PC-3 (cell line): ENCODE measurements at regions not wholly inside any gene's neighbourhood (a gene's known extent, or its start where the extent isn't known, plus 50 kb on each side); places are given as distances from the start of the nearest gene placed in this dataset.
A peak's percentile ranks its signal among the peaks of the same experiment; 100 is the strongest.

ENCODE experiments used
- ATAC-seq: fragments of 200-7000 bp; cut with Tn5 transposase; 2 replicates; pipeline ENCODE4 v1.9.1; 2020; ENCODE audit warnings: mild to moderate bottlenecking, moderate library complexity
- BruUV-seq: library from RNA; stranded (reverse); fragments of 400-500 nt; replicated peaks from 2 replicates; lab custom pipeline; 2021; lab: Mats Ljungman, UMichigan
- CTCF ChIA-PET: fragments of 300-600 bp; sonication (Branson Sonifier 250); formaldehyde crosslinking; loops from one replicate; lab custom pipeline; 2022; ENCODE audit warnings: antibody characterized with exemption; lab: Charles Lee
- POLR2A ChIA-PET: fragments of 300-600 bp; sonication (Branson Sonifier 250); formaldehyde crosslinking; loops from one replicate; lab custom pipeline; 2022; ENCODE audit warnings: antibody characterized with exemption; ENCODE audit not compliant: unreplicated experiment; lab: Charles Lee
- DNase-seq: peaks from one replicate; pipeline ENCODE4 v3.0.0-alpha.2; 2015
- H2AFZ ChIP-seq: fragments of 300-600 bp; sonication (generic); 2 replicates; pipeline ENCODE4 v1.6.0; 2016; ENCODE audit warnings: antibody characterized with exemption, low read length
- H3F3A ChIP-seq: fragments of 300-600 bp; sonication (generic); one replicate; pipeline ENCODE4 v1.6.0; 2017; ENCODE audit warnings: antibody characterized with exemption, low read length, control low read depth, mild to moderate bottlenecking; ENCODE audit not compliant: unreplicated experiment
- H3K27ac ChIP-seq: fragments of 300-600 bp; sonication (generic); 2 replicates; pipeline ENCODE4 v1.5.1; 2016; ENCODE audit warnings: mild to moderate bottlenecking, low read length
- H3K27me3 ChIP-seq: fragments of 300-600 bp; sonication (generic); 2 replicates; pipeline ENCODE4 v1.6.1; 2016; ENCODE audit warnings: low read length, mixed read lengths
- H3K36me3 ChIP-seq: fragments of 300-600 bp; sonication (generic); 2 replicates; pipeline ENCODE4 v1.6.1; 2016; ENCODE audit warnings: low read depth, mixed run types, low read length, mixed read lengths
- H3K4me1 ChIP-seq: fragments of 300-600 bp; sonication (generic); 2 replicates; pipeline ENCODE4 v1.5.1; 2016; ENCODE audit warnings: low read length; ENCODE audit not compliant: insufficient read depth
- H3K4me2 ChIP-seq: fragments of 300-600 bp; sonication (generic); 2 replicates; pipeline ENCODE4 v1.6.0; 2016; ENCODE audit warnings: low read length
- H3K4me3 ChIP-seq: fragments of 300-600 bp; sonication (generic); 2 replicates; pipeline ENCODE4 v1.5.1; 2016; ENCODE audit warnings: mild to moderate bottlenecking, low read length, mixed read lengths
- H3K79me2 ChIP-seq: fragments of 300-600 bp; sonication (generic); 2 replicates; pipeline ENCODE4 v1.6.1; 2017; ENCODE audit warnings: low read length, mixed read lengths
- H3K9ac ChIP-seq: fragments of 300-600 bp; sonication (generic); 2 replicates; pipeline ENCODE4 v1.6.0; 2016; ENCODE audit warnings: mild to moderate bottlenecking, low read length
- H3K9me2 ChIP-seq: fragments of 300-600 bp; sonication (generic); replicated peaks from 2 replicates; pipeline ENCODE4 v1.6.1; 2016; ENCODE audit warnings: mixed run types, low read length, mixed read lengths
- H3K9me3 ChIP-seq: fragments of 300-600 bp; sonication (generic); 2 replicates; pipeline ENCODE4 v1.6.1; 2016; ENCODE audit warnings: low read length, mixed read lengths
- H4K20me1 ChIP-seq: fragments of 300-600 bp; sonication (generic); 2 replicates; pipeline ENCODE4 v1.6.1; 2016; ENCODE audit warnings: low read length, mixed read lengths
- EZH2 ChIP-seq: fragments of 300-600 bp; sonication (generic); IDR thresholded peaks from one replicate; pipeline ENCODE4 v1.6.1; 2017; ENCODE audit warnings: antibody characterized with exemption, mild to moderate bottlenecking, low read length; ENCODE audit not compliant: unreplicated experiment
- EZH2phosphoT487 ChIP-seq: fragments of 300-600 bp; sonication (generic); IDR thresholded peaks from 2 replicates; pipeline ENCODE4 v1.6.1; 2018; ENCODE audit warnings: mild to moderate bottlenecking, antibody characterized with exemption, low read length, borderline replicate concordance
- intact Hi-C: fragments of 100-400 bp; cut with micrococcal nuclease; formaldehyde crosslinking; loops from 2 replicates; pipeline ENCODE4 v1.9.0; 2023
- TF ChIP-seq, protein P1 (sequence below): fragments of 300-600 bp; sonication (generic); conservative IDR thresholded peaks from 2 replicates; pipeline ENCODE4 v1.5.1; 2017; ENCODE audit warnings: antibody characterized with exemption, low read depth, mild to moderate bottlenecking, low read length

GRCh38 chr7:131189488-131189887, 138.2 kb upstream of the MKLN1 start:
- BruUV-seq = no TSS peak

GRCh38 chr7:131190146-131190545, 137.5 kb upstream of the MKLN1 start:
- no peak overlapping the region for H3K4me2 ChIP-seq
- TF ChIP-seq, protein P1, sequence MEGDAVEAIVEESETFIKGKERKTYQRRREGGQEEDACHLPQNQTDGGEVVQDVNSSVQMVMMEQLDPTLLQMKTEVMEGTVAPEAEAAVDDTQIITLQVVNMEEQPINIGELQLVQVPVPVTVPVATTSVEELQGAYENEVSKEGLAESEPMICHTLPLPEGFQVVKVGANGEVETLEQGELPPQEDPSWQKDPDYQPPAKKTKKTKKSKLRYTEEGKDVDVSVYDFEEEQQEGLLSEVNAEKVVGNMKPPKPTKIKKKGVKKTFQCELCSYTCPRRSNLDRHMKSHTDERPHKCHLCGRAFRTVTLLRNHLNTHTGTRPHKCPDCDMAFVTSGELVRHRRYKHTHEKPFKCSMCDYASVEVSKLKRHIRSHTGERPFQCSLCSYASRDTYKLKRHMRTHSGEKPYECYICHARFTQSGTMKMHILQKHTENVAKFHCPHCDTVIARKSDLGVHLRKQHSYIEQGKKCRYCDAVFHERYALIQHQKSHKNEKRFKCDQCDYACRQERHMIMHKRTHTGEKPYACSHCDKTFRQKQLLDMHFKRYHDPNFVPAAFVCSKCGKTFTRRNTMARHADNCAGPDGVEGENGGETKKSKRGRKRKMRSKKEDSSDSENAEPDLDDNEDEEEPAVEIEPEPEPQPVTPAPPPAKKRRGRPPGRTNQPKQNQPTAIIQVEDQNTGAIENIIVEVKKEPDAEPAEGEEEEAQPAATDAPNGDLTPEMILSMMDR = no peak
- TF ChIP-seq EZH2phosphoT487 = no peak
- no peak for TF ChIP-seq EZH2
- H3K36me3 ChIP-seq = no peaks in the 10 kb centered on the region
- no peaks in the 10 kb centered on the region for H3K9me2 ChIP-seq
- H3K27me3 ChIP-seq = no peaks in the 10 kb centered on the region
- no TSS peak for BruUV-seq
- H3K4me1 ChIP-seq = peaks cover 58% of the 10 kb centered on the region
- peaks cover 6% of the 10 kb centered on the region for H3F3A ChIP-seq
- H4K20me1 ChIP-seq = no peaks in the 10 kb centered on the region
- H3K9ac ChIP-seq = no peak overlapping the region
- no peaks in the 10 kb centered on the region for H3K9me3 ChIP-seq
- H3K79me2 ChIP-seq = no peaks in the 10 kb centered on the region
- ATAC-seq (no peak), DNase-seq (no peak)
- H3K4me3 ChIP-seq = no peak overlapping the region
- intact Hi-C loops = no loop called here
- H3K27ac ChIP-seq = no peak overlapping the region
- ChIA-PET POLR2A (interaction anchor here (0.6 kb wide), 1 partner anchor 133 kb away, joined by 8 read pairs; no protein-coding TSS in a partner anchor), CTCF (interaction anchor here (0.6 kb wide), 1 partner anchor 25 kb away, joined by 4 read pairs; no protein-coding TSS in a partner anchor)
- H2AFZ ChIP-seq = no peak overlapping the region

More at GRCh38 chr7:131189488-131189887, 138.2 kb upstream of the MKLN1 start:
- H3F3A ChIP-seq = peaks cover 6% of the 10 kb centered on the region
- no peak for DNase-seq
- H3K4me1 ChIP-seq = peaks cover 58% of the 10 kb centered on the region
- CTCF ChIA-PET = interaction anchor here (1.7 kb wide), 1 partner anchor 25 kb away, joined by 9 read pairs; no protein-coding TSS in a partner anchor
- H4K20me1 ChIP-seq = no peaks in the 10 kb centered on the region
- H3K9me2 ChIP-seq = no peaks in the 10 kb centered on the region
- no peak for ATAC-seq
- H3K9ac ChIP-seq = no peak overlapping the region
- peak overlapping the region; percentile 64; the same call in 1 of the 2 replicates for H3K4me2 ChIP-seq
- no peak for TF ChIP-seq EZH2phosphoT487
- TF ChIP-seq, protein P1 = no peak
- POLR2A ChIA-PET = no interaction called here
- H3K79me2 ChIP-seq = no peaks in the 10 kb centered on the region
- H3K4me3 ChIP-seq = no peak overlapping the region
- intact Hi-C loops = loop anchor here (2.0 to 10.0 kb wide), 4 partner anchors 25 to 235 kb away; no protein-coding TSS in a partner anchor
- no peaks in the 10 kb centered on the region for H3K9me3 ChIP-seq
- no peak overlapping the region for H2AFZ ChIP-seq
- H3K27ac ChIP-seq = peak overlapping the region; percentile 93
- H3K27me3 ChIP-seq = no peaks in the 10 kb centered on the region
- no peaks in the 10 kb centered on the region for H3K36me3 ChIP-seq

DNA sequence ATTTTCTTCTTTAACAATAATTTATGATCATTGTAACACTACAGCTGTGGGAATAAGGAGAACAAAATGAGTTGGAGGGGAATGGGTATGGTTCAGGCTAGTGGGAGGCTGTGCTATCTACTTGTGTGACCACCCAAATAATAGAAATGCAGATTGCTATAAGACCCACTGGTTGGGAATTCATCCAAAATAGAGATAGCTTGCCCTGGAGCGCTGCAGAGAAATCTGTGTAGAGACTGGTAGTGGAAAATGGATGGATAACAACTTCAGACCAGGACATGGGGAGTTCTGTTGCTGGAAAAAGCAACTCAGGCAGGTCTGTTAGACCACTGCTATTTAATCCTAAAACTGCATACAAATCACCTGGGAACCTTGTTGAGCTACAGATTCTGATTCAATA, 137.1 kb upstream of the MKLN1 start:
- no peak for ATAC-seq
- POLR2A ChIA-PET = interaction anchor here (0.6 kb wide), 1 partner anchor 85 kb away, joined by 3 read pairs; no protein-coding TSS in a partner anchor

More for the DNA sequence above, 137.1 kb upstream of the MKLN1 start:
- Histone ChIP-seq H3K9ac (no peak overlapping the region), H2AFZ (no peak overlapping the region), H4K20me1 (no peaks in the 10 kb centered on the region), H3F3A (peaks cover 6% of the 10 kb centered on the region), H3K9me3 (no peaks in the 10 kb centered on the region), H3K27ac (no peak overlapping the region), H3K4me1 (peaks cover 58% of the 10 kb centered on the region), H3K27me3 (no peaks in the 10 kb centered on the region), H3K36me3 (no peaks in the 10 kb centered on the region), H3K4me2 (no peak overlapping the region), H3K79me2 (no peaks in the 10 kb centered on the region), H3K4me3 (no peak overlapping the region), H3K9me2 (no peaks in the 10 kb centered on the region)
- intact Hi-C loops = no loop called here
- CTCF ChIA-PET = interaction anchor here (0.6 kb wide), 1 partner anchor 26 kb away, joined by 4 read pairs; no protein-coding TSS in a partner anchor
- no TSS peak for BruUV-seq
- TF ChIP-seq EZH2phosphoT487 = no peak
- no peak for TF ChIP-seq EZH2
- TF ChIP-seq, protein P1 = no peak
- DNase-seq = no peak
